Ureter (tissue), 1 donor: ENCODE measurements at regions not wholly inside any gene's neighbourhood (a gene's known extent, or its start where the extent isn't known, plus 50 kb on each side); places are given as distances from the start of the nearest gene placed in this dataset.

Experiments
- DNase-seq: peaks from one replicate; pipeline ENCODE4 v3.0.0-alpha.2; 2020; ENCODE audit warnings: low spot score
- donor health status: DM: yes; HTN: yes; CAD: no.

- DNase-seq, result no peak
These were observed 1135.7 kb upstream of the AGA start for GRCh38 chr4:178577933-178578332.

- DNase-seq, result no peak
These were observed 1153.4 kb upstream of the AGA start for GRCh38 chr4:178595500-178596138.

GRCh38 chr4:178598672-178599071 is 1156.4 kb upstream of the AGA start:
- DNase-seq, result no peak

- DNase-seq, result no peak
These were observed 1157.3 kb upstream of the AGA start for GRCh38 chr4:178599521-178599920.

- DNase-seq, result no peak
These were observed 1160.6 kb upstream of the AGA start for GRCh38 chr4:178602833-178603232.

GRCh38 chr4:178611062-178611461 is 1168.8 kb upstream of the AGA start:
- DNase-seq, result no peak

- DNase-seq, result no peak
These were observed 1170.5 kb upstream of the AGA start for GRCh38 chr4:178612733-178613132.

GRCh38 chr4:178632415-178632814 is 1190.2 kb upstream of the AGA start:
- DNase-seq, result no peak

GRCh38 chr4:178633263-178633662 is 1191.0 kb upstream of the AGA start:
- no peak for DNase-seq

- DNase-seq, result no peak
These were observed 1222.4 kb upstream of the AGA start for GRCh38 chr4:178664621-178665020.

GRCh38 chr4:178665916-178666315 is 1223.7 kb upstream of the AGA start:
- DNase-seq, result no peak

- no peak for DNase-seq
These were observed 1229.5 kb upstream of the AGA start for GRCh38 chr4:178671766-178672165.

- DNase-seq, result no peak
These were observed 1230.3 kb upstream of the AGA start for GRCh38 chr4:178672512-178672911.

GRCh38 chr4:178681871-178682270 is 1239.6 kb upstream of the AGA start:
- no peak for DNase-seq

- DNase-seq, result no peak
These were observed 1247.7 kb upstream of the AGA start for GRCh38 chr4:178689926-178690325.

GRCh38 chr4:178693816-178694215 is 1251.6 kb upstream of the AGA start:
- no peak for DNase-seq

GRCh38 chr4:178696515-178696914 is 1254.3 kb upstream of the AGA start:
- no peak for DNase-seq

- DNase-seq, result no peak
These were observed 1270.2 kb upstream of the AGA start for GRCh38 chr4:178712486-178712885.

- DNase-seq, result no peak
These were observed 1295.8 kb upstream of the AGA start for GRCh38 chr4:178738026-178738425.

GRCh38 chr4:178745203-178745602 is 1303.0 kb upstream of the AGA start:
- no peak for DNase-seq

GRCh38 chr4:178752954-178753525 is 1310.8 kb upstream of the AGA start:
- no peak for DNase-seq

- DNase-seq, result no peak
These were observed 1336.3 kb upstream of the AGA start for GRCh38 chr4:178778496-178778895.

GRCh38 chr4:178781779-178782178 is 1339.5 kb upstream of the AGA start:
- no peak for DNase-seq

GRCh38 chr4:178784491-178784890 is 1342.3 kb upstream of the AGA start:
- DNase-seq, result no peak
